Stimulated activated CD4-positive, alpha-beta T cell treated with anti-CD3 and anti-CD28 coated beads, Interleukin-1b, Interleukin-23, amount 100 ng/mL, for 24 hours (primary cell): ENCODE measurements at regions not wholly inside any gene's neighbourhood (a gene's known extent, or its start where the extent isn't known, plus 50 kb on each side); places are given as distances from the start of the nearest gene placed in this dataset.

Experiments used
- DNase-seq, 4 experiments: peaks; one replicate each; pipeline ENCODE4 v3.0.0-alpha.2; 2020; ENCODE audit warnings: low read depth in 4 of 4, low spot score in 1 of 4

DNA sequence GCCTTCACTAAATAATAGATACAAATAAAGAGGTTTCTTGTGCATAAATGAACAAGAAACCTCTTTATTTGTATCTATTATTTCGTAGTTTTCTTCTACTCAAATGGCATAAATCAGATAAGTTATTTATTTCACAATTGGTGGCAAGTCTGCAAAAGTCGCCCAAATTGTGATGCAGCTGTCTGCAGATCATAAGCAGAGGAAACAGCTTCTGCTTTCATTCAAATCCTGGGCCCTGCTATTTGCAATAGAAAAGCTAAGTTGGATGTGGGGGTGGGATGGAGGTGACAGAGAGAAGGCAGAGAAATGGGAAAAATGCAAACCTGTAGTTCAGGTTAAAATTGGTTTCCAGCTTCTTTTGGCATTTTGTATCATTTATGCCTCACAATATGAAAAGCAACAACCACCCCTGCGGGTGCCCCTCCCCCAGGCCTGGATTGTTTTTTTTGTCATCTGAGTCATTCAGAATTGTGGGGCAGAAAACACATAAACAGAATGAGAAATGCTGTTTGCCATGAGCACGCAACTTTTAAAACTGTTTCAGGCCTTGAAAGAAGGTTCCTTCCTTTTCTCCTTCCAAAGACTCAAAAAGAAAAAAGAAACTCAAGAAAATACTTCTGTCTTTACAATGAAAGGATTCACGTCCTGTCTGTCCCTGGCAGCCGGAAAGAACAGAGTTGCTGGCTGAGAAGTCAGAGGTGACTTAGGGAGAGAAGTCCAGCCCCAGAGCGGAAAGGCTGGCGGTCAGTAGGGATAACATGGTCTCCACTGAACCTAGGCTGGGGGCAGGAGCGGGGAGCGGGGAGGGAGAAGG, 132.9 kb downstream of the BAMBI start:
- no peak for DNase-seq

DNA sequence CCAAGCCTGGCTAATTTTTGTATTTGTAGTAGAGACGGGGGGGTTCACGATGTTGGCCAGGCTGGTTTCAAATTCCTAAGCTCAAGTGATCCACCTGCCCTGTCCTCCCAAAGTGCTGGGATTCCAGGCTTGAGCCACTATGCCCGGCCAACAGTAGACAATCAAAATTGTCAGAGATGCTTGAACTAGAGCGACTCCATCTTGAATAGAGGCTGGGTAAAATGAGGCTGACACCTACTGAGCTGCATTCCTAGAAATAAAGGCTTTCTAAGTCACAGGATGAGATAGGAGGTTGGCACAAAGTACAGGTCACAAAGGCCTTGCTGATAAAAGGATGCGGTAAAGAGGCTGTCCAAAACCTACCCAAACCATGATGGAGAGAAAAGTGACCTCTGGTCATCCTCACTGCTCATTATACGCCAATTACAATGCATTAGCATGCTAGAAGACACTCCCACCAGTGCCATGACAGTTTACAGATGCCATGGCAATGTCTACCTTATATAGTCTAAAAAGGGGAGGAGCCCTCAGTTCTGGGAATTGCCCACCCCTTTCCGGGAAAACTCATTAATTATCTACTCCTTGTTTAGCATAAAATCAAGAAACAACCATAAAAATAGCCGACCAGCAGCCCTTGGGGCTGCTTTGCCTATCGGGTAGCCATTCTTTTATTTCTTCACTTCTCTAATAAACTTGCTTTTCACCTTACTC, 134.5 kb downstream of the BAMBI start:
- DNase-seq: no peak

DNA sequence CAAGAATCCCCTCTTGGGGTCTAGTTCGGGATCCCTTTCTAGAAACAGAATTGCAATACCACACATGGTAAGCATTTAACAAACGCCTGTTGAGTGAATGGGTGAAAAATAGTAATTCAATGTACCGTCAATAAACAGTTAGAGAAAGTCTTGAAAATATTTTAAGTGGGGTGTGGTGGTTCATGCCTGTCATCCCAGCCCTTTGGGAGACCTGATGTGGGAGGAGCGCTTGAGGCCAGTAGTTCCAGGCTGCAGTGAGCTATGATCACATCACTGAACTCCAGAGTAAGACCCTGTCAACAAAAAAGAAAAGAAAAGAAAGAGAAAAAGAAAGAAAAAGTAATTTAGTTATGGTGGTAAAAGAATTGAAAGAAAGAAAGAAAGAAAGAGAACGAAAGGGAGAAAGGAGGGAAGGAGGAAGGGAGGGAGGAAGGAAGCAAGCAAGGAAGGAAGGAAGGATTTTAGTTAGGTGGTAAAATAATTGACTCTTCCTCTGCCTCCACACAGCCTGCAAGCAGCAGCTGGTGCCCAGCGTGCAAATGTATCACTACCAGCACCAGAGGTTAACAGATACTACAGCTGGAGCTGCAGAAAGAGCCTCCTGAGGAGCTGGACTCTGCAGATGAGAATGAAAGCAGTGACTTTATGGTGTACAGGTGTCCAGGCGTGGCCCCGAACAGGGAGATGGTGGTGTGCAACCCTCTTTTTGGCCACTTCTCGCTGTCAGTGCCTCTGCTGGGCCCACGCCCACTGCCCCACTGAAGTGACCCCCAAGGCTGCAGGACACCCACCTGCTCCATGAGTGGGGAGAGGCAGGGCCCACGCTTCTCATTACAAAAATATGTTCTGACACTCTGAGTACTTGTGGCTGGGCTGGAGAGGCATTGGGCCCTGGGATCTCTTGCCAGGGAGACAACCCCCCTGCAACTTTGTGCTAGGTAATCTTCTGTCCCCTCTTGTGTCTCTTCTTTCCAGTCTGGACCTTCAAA, 135.4 kb downstream of the BAMBI start:
- no peak for DNase-seq

DNA sequence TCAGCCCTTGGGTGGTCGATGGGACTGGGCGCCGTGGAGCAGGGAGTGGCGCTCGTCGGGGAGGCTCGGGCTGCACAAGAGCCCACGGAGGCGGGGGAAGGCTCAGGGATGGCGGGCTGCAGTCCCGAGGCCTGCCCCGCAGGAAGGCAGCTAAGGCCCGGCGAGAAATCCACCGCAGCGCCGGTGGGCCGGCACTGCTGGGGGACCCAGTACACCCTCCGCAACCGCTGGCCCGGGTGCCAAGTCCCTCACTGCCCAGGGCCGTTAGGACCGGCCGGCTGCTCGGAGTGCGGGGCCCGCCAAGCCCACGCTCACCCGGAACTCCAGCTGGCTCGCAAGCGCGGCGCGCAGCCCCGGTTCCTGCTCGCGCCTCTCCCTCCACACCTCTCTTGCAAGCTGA, 138.4 kb downstream of the BAMBI start:
- no peak for DNase-seq

DNA sequence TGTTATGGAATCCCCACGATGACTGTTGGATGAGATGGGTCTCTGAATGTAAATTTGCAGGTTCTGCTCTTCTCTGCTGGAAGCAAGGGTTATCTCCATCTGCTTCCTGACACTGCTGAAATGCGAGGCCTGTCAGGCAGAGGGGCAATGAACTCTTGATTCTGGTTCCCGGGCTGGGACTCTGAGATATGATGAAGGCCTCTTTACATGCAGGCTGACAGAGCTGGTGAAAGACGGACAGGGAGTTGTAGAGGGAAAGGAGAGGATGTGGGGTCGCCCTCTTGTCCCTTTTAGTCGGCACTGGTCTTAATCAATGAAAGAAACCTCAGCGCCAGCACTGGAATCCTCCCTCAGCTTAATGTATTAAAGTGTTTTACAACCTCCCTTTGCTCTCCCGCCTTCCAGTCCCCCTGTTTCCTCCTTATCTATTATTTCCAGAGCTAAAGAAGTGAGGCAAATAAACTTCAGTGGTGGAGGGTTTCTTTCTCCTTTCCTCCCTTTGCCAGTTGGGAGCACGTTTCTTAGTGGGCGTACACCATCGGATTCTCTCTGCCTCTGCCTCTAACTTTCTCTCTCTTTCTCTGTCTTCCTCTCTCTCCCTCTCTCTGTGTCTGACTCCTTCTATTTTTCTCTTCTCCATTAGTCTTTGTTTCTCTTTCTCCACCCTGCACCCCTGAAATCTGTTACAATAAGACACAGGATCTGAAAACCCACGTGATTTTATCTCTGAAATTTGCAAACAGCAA, 145.6 kb downstream of the BAMBI start:
- DNase-seq: no peak

DNA sequence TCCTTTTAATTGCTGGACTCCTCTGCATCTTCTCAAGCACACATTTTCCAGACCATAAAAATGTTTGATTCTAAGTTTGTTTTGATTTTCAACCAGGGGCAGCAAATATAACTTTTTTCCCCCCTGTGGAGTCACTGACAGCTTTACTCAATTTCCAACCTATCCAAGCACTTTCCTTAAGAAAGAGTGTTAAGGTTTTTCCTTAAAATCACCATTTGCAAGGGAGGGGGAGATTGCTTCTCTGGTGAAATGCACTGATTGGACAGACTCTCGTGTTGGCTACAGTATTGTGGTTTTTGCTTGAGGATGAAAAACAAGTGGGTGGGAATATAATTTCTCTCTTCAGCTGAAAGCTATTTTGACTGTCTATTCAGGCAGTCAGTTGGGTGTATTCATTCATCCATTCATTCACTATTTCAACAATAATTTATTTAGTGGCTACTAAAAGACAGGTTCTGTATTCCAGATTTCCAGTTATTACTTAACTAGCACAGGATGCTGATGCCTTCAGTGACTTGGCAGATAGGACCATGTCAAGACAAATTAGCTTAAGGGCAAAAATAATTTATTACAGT, 146.3 kb downstream of the BAMBI start:
- DNase-seq: no peak

DNA sequence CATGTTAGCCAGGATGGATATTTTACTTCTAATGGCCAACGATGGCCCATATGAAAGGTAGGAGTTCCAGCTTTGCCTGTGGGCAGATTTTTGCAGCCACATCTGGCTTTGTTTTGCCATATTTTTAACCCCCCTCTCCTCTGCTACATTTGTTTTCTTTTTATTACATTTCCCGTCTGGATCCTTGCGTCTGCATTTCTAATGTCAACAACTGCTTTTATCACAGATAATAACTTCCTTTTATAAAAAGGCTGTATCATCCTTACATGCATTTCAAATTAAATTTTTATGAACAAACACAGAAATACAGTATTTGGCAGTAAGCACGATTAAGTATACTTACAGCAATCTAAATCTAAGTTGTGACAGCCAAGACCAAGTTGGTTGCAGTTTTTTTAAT, 156.0 kb downstream of the BAMBI start:
- DNase-seq: no peak

DNA sequence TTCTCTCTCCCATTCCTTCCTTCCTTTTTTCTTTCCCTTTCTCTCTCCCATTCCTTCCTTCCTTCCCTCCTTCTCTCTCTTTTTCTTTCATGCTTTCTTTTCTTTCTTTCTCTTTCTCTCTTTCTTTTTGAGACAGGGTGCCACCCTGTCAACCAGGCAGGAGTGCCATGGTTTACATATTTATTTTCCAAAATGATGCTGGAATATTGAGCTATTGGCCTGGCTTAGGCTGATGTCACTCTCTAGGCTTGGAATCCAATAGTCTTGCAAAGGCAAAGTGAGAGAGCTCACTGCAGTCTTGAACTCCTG, 159.1 kb downstream of the BAMBI start:
- no peak for DNase-seq

DNA sequence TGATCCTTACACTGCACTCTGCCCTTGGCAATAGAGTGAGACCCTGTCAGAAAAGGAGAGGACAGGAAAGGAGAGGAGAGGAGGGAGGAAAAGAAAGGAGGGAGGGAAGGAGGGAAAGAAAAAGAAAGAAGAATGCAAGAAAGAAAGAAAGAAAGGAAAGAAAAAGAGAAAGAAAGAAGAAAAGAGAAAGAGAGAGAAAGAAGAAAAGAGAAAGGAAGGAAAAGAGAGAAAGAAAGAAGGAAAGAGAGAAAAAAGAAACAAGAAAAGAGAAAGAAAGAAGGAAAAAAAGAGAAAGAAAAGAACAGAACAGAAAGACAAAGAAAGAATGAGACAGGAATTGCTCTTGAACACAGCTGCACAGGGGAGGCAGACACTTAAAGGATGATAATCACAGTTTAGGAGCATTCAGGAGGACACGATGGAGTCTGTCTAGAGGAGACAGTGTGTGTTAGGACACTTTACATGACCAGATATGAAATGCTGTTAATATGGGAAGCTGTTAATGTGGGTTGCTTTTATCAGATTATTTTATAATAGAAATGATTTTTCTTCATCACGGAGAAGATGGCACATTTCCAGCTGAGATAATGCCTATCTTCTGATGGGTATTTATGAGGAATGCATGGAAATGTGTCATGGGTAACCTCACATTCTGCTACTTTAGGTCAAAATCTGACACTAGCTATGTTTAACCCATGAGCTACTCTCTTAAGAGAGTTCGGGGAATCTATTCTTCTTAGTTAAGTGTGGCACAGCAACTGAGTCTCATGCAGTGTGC, 160.5 kb downstream of the BAMBI start:
- DNase-seq: no peak

DNA sequence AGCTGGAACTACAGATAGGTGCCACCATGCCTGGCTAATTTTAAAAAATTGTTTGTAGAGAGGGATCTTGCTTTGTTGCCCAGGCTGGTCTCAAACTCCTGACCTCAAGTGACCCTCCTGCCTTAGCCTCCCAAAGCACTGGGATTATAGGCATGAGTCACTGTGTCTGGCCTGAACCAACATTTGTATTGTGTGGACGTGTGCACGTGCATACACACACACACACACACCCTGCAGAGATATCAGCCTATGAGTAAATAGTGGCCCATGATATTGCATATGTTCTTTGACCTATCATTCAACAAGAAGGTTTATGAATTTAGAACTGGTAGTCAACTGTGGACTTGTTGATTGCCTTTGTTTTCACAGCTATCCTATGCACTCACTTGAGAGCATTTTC, 161.6 kb downstream of the BAMBI start:
- no peak for DNase-seq

DNA sequence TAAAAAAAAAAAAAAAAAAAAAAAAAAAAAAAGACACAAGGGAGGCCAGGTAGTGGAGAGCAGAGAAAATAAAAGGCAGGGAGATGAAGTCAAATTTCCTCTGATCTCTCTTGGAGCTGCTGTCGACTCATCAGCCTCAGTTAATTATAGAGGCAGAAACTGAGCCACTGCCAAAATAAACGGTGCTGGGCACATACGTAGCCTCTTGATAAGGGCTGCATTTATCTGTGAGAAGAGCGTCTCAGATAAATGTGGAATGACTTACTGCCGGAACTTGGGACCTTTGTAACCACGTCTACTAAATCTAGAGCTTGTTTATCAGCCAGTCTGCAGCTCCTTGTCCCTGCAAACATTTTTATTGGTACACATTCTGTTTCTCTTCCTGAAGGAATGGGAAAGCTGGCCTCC, 162.3 kb downstream of the BAMBI start:
- no peak for DNase-seq

DNA sequence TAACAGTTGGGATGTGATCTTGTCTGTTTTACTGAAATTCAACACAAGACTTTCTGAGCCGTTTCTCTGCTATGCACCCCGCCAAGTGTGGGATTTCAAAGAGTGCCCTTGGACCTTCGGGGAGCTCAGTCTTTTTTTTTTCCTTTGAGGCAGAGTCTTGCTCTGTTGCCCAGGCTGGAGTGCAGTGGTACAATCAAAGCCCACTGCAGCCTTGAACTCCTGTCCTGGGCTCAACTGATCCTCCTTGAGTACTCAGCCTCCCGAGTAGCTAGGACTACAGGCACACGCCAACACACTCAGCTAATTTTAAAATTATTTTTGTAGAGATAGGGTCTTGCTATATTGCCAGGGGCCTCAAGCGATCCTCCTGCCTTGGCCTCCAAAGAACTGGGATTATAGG, 162.9 kb downstream of the BAMBI start:
- no peak for DNase-seq

DNA sequence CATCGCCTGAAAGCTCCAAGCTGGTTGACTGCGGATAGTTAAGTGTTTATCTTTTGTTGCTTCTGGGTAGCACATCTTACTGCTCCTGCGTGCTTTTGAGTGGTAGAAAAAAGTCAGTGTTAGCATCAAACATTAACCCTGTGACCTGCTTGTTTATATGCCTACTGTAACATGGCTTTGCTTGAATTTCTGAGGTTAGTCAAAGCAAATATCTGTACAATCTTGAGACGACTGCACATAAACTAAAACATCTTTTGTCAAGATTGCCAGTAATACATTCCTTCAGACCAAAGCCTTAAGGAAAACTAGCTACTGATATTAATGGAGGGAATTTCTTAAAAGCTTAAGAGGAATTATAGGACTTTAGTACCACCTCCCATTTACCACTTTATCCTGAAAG, 163.7 kb downstream of the BAMBI start:
- DNase-seq: no peak

DNA sequence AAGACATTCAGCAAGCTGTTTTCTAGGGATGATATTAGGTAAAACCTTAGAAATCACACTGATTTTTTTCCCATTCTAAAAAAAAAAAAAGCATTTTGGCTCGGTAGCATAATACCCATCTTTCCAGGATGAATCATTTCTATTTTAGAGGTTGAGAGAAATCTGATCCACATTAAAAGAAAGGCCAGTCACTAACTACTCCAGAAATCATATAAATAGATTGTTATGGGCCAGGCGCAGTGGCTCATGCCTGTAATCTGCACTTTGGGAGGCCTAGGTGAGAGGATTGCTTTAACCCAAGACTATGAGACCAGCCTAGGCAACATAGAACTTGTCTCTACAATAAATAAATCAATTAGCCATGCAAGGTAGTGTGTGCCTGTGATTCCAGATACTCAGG, 164.3 kb downstream of the BAMBI start:
- DNase-seq: no peak

DNA sequence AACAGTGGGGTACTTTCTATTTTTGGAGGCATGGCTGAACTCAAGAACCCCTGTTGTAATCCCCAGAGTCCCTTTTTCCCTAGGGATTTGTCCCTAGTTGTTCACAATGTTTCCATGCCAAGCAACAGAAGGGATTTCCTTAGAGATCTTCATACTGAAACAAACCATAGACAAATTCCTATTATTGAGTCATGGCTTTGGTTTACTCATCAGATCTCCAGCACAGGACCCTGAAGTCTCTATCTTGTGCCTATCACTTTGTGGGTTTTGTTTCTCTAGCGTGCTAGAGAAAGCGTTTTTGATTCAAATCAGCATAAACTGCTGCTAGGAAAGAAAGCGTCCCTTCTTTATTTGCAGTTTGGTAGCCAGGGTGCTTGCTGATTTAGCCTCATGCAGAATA, 165.0 kb downstream of the BAMBI start:
- no peak for DNase-seq

DNA sequence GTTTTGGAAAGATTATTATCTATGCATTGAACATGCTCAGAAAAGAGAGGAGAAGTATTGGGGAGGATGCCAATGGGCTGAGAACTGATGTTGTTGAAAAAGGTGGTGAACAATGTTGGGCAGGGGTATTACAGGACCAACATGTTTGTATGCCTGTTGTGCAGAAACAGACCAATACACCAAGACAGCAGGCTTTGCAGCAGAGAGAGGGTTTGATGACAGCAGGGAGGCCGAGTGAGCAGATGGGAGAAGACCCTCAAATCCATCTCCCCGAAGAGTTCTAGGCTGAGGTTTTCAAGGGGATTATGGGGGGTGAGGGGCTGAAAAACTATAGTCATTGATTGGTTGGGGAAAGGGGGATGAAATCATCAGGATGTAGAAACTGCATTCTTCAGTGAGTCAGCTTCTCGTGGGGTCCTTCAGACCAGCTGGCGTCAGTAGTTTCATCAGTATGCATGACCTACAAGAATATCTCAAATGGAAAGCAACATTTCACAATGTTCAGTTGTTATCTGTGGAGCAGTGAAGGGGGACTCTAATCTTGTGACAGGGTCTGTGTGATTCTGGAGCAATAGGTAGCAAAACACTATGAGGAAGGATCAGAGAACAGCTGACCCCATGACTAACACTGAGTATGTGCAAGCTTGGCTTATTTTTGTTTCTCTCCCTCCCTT, 167.8 kb downstream of the BAMBI start:
- DNase-seq: no peak

DNA sequence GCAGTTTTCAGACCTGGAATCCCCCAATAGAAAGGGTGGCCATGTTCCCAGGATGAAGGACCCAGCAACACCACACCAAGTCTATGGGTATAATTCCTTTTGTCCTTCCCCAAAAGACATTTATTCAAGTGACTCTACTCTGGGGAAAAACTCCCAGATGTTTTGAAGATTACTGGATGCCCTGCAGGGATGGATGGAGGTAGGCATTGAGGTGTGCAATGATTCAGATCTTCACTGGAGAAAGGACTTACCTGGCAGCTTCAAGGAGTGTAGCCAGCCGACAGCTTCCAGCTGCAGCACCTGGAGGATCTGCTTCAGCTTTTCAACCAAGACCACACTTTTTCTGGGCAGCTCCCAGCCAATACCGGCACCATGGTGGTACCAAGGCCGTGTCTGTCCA, 172.0 kb downstream of the BAMBI start:
- DNase-seq: no peak

DNA sequence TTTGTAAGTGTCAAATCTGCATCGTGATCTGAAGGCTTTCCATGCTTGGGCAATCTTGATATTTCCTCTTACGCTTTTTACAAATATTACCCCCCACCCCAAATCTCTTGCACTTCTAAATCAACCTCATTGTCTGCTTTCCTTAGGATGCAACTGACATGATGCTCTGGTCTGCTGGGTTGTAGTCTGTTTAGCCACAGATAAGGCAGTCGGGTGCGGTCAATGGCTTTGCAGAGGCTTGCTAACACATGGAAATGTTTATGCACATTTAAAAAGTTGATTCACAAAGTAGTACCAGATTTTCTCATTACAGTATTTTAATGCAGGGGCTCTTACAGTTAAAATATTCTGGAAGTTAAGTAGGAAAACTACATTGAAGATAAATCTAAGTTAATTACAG, 172.5 kb downstream of the BAMBI start:
- no peak for DNase-seq

DNA sequence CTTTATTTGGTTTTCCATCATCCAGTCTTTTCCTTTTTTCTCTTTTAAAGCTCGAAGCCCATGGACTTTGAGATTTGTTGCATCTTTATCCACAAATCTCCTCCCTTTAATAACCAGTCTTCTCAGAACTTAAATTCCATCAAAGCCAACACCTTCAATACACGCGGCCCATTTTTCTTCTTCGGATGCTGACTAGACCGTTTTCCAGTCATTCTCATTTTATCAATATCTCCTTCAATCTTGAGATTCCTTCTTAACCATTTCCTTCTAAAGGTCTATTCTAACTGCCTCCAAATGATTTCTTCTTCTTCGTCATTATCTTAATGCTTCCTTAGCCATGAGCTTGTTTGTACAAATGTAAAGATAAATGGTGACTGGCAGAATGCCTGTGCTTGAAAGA, 173.5 kb downstream of the BAMBI start:
- DNase-seq: no peak
